GM21360 (cell line): ENCODE measurements at regions not wholly inside any gene's neighbourhood (a gene's known extent, or its start where the extent isn't known, plus 50 kb on each side); places are given as distances from the start of the nearest gene placed in this dataset.

Experiments
- ATAC-seq: cut with Tn5 transposase; IDR thresholded peaks from one replicate; pipeline ENCODE4 v1.9.1; 2021; ENCODE audit warnings: mild to moderate bottlenecking, moderate library complexity; ENCODE audit not compliant: unreplicated experiment

DNA sequence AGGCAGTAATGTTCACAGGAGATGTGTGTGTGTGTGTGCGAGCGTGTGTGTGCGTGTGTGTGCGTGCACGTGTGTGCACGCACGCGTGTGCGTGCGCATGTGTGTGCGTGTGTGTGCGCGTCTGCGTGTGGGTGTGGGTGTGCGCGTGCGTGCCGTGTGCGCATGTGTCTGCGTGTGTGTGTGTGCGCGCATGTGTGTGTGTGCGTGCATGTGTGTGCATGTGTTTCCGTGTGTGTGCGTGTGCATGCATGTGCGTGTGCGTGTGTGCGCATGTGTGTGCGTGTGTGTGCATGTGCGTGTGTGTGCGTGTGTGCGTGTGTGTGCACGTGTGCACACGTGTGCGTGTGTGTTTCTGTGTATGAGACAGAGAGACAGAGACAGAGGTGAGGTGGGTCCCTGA, 136.0 kb upstream of the CST7 start:
- no peak for ATAC-seq

DNA sequence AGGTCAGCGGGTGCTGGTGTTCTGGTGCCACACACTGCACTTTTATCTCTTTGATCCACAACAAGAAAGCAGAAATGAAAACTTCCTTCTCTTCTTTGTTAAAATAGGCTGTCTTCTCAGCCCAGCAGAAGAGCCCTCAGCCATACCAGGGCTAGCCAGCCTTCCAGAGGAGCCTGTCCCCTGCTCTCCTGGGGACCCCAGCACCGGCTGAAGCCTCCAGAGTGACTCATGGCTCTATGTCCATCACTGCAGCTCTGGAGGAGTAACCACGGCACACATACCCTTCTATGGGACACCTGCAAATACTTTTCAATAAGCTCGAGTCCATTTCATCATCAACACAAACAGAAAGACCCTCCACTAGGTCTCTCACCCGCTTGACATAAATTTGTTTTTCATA, 135.6 kb upstream of the CST7 start:
- ATAC-seq: no peak

DNA sequence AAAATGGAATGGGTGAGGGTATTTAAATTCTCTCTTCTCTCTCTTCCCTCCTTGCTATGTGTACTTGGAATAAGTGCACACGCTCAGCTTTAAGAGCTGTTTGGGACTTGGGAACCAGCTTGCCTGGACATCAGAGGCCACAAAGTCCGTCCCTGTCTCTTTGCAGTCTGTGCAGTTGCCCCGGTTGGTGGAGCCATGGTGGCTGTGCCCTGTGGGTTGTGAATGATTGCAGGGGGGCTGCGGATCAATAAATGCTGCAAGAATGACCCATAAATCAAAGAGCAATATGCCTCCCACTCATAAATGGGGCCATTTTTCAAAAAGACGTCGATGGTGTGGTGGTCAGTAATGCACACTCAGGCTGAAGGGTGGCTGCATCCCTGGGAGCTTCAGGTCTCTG, 135.1 kb upstream of the CST7 start:
- no peak for ATAC-seq

DNA sequence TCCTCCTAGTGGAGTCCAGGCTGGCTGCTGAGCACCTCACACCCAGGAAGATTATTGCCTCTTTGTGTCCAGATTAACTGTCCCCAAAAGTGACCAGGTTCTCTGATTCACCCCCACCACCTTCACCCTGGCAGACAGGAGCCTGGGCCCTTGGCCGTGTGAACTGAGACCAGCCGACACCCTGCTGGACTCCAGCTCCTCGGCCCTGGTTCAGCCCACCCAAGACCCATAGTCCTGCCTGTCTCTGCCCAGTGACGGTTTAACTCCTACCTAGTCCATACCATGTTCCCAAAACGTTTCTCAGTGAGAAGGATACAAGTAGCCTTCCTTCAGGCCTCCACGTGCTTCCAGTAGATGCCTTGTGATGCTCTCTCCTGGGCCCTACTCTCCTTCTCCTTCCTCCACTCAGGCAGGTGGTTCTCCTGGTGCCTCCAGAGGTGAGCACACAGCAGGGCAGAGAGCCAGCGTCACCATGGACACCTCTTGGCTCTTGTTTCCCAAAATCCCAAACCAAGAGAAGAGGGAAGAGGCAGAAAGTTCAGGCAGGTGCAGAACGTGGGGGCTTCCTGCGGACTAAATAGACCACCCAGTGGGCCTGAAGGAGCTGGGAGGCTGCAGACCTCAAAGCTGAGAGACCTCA, 134.4 kb upstream of the CST7 start:
- no peak for ATAC-seq

DNA sequence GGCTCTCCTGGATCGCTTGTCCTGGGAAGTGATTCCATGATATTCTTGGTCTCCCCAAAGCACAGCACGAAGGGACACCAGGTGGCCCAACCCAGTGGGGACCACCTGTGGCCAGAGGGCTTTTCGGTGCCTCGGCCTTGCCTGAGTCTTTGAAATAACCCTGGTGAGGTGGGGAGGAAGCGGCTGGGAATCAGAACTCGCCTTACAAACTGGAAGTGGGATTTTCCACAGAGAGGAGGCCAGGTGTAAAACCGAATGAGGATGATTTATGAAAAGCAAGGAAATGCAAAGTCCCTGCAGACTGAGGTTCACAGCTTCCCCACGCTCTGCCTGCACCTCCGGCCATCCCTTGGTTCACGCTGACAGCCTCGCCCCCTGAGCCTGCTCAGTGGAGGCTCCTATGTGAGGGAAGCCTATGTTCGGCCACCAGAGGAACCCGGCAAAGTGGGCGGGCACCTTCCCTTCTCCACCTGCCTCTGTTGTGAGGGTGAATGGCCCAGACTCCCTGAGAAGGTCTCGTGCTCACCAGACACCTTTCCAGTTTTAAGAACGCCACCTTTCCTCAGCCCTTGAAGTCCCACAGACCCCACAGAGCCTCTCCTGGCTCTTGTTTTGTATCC, 133.8 kb upstream of the CST7 start:
- ATAC-seq: no peak

DNA sequence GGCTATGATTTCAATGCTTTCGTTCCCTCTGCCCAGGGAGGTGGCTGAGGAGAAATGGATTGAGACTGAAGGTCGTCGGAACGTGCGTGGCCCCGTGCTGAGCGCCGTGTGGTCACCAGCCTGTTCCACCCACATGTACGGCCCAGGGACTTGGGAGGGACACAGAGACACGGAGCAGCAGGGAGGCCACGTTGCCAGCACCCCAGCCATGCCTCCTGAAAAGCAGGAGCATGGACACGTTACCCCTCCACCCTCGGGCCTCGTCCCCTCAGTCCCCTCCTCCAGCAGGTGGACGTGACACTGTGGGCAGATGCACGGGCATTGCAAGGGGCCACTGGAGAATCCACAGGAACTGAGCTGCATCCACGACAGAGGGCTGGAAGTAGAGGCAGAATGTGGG, 133.1 kb upstream of the CST7 start:
- no peak for ATAC-seq

DNA sequence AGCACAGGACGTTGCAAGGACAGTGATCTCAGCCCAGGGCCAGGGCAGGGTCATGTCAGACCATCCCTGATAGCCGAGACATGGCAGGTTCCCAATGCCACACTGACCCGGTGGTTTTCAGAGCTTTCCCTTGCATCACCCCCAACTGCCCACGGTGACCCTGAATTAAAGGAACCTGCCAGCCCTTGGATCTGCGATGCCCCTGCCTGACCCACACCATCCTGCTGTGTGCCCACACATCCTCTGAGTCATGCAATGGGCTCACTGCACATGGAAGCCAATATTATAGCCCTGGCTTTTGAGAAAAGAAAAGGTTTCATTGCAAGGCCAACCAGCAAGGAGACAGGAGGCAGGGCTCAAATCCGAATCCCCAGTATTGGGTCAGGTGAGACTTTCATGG, 132.6 kb upstream of the CST7 start:
- ATAC-seq: no peak

DNA sequence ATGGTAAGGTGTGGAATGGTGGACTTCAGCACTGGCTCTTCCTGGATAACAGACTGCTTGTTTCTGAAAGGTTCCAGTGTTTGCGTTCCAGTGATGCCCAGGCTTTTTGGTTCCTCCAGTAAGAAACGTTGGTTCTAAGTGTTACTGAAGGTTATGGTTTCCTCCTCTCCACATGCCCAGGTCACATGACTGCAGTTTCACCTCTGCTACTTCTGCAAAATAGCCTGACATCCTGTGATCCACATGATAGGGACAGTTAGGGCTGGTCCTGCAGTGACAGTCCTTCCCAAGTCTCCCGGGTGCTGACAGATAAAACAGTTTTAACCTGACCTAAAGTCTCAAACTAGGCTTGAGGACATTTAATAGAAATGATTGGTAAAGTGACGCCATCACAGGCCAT, 132.2 kb upstream of the CST7 start:
- no peak for ATAC-seq

DNA sequence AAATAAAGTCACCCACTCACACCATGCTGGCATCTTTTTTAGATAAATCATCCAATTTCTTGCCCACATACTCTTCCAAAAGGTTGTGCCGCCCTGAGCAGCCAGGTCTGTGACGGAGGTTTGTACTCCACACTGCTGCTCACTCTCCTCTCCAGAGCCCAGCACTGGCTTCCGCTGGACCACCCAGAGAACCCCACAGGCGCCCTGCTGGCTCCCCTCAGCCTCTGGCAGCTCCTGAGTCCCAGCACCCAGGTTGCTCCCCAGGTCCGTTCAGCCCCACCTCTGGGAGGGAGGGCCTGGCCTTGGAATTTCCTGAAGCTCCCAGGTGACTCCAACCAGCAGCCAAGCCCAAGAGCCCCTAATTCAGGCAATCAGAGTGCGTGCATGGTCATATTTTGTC, 131.7 kb upstream of the CST7 start:
- ATAC-seq: no peak

DNA sequence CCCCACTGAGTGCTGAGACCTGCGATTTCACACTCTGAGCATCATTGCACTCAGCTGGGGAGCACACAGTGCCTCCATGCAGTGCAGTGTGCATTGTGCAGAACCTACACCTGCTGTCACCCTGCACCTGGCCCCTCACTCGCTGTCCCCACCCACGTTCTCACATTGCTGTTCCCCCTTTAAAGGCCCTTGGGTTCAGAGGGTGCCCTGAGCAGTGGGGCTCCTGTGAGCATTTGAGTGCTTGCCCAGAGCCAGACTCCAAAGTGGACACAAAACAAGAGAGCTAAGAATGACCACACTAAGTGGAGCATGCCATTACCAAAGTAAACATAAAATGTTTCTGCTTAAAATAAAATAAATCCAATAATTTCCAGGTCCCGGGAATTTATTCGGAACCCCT, 131.0 kb upstream of the CST7 start:
- ATAC-seq: no peak

DNA sequence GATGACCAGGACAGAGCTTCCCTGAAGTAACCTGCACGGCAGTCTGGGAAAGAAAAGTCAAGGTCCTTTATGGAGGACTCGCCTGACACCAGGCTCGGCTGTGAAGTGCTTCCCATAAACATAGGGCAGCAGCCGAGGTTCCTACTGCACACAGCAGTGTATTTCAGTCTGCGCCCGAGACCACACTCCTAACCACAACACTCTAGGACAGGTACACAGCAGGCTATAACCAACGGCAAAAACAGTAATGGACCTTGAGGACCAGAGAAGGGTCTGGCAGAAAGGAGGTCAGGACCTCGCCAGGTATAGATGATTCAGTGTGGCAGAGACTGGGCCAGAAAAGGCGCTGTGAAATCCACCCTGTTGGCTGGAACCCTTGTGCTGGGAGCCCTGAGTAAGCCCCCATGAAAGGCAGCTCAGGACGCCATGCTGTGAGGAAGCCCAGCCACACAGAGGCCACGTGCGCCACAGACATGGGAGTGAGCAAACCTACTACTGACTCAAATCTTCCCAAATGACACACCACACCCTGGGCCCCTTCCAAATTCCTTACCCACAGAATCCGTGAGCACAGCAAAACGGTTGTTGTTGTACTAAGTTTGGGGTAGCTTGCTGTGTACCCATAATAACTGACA, 129.6 kb upstream of the CST7 start:
- ATAC-seq: no peak

DNA sequence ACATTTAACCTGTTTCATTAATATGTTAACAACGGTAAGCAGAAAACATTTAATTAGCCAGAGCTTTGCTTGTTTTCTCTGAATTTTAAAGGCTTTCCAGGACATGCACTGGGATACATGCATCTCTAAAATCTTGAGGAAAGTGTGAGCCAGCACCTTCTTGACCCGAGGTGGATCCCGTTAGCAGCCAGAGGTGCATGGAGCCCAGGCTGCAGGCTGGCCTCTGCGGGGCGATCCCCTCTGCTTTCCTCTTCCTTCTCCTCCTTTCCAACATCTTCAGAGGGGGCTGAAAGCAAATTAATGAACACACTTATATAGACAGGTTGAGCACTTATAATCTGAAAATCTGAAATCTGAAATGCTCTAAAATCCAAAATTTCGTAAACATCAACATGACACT, 128.7 kb upstream of the CST7 start:
- ATAC-seq: no peak

DNA sequence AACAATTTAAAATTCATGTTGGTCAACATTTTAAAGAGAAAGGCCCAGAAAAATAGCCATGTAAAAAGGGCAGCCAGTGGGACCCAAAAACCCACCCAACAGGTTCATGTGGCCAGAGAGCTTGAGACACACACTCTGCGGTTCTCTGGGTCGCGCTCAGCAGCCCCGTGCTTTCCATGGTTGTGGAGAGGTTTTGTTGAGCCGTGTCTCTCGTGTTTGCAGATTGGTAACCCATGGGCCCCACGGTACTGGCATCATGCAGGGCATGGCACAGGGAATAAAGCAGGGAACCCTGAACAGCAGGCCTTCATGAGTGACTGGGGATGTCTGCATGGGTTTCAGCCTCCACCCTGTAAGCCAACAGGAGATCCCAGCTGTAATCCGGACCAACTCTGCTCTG, 127.7 kb upstream of the CST7 start:
- no peak for ATAC-seq

DNA sequence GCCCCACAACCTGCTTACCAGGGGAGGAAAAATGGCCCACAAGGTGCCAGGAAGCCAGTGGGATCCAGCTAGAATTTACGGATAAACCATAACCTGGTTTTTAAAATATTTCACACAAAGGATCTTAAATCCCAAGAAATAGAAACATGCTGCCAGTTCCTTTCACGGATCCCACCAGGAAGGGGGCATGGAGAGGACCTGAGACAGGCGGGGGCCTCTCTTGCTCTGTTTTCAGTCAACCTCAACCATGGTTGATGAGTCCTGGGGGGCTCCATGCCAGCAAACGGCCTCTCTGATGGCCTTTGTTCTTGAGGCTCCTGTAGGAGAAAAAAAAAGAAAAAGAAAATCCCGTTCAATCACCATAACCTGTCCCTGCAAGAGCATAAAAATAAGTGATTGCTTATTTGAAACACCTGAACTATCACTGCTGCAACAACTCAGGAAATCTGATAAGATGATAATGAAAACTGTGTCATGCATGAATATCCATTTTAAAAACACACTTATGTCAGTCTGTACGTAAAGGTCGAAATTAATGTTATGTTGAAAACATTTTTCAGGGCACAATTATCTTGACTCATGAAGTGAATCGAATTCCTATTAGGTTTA, 125.8 kb upstream of the CST7 start:
- no peak for ATAC-seq

DNA sequence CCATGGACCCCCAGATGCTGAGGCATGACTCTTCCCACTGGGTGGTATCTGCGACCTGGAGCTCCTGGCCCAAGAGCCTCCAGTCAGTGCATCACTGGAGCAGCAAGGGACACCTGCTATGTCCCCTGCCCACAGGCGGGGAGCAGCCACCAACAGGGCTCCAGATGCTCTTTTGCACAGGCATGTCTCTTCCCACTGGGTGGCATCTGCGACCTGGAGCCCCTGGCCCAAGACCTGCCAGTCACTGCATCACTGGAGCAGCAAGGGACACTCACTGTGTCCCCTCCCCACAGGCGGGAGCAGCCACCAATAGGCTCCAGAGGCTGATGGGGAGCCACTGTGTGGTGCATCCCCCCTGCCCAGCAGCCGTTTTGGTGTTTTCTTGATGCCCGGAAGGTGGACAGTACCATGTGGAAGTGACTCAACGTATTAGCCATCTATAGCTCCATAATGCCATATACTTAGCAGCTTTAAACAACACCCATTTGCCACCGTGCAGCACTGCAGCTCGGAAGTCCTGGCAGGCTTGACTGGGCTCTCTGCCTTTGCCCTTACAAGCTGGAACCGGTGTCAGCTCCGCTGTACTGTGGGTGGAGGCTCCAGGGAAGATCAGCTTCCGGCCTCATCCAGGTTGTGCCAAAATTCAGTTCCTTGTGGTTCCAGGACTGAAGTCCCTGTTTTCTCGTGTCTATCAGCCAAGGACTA, 124.9 kb upstream of the CST7 start:
- no peak for ATAC-seq

DNA sequence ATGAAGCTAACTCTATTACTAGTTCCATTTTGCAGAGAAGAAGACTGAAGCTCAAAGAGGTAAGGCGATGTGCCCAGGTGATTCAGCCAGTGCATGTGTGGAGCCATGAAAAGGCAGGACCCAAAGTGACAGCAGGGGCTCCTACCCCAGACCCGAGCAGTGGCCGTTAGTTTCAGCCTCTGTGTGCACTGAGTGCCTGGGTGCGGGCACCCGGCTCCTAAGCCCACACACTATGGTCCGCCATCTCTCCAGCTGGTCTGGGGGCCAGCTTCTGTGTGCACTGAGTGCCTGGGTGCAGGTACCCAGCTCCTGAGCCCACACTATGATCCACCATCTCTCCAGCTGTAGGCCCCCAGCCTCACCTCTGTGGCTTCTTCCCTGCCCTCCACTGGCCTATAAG, 123.5 kb upstream of the CST7 start:
- no peak for ATAC-seq

DNA sequence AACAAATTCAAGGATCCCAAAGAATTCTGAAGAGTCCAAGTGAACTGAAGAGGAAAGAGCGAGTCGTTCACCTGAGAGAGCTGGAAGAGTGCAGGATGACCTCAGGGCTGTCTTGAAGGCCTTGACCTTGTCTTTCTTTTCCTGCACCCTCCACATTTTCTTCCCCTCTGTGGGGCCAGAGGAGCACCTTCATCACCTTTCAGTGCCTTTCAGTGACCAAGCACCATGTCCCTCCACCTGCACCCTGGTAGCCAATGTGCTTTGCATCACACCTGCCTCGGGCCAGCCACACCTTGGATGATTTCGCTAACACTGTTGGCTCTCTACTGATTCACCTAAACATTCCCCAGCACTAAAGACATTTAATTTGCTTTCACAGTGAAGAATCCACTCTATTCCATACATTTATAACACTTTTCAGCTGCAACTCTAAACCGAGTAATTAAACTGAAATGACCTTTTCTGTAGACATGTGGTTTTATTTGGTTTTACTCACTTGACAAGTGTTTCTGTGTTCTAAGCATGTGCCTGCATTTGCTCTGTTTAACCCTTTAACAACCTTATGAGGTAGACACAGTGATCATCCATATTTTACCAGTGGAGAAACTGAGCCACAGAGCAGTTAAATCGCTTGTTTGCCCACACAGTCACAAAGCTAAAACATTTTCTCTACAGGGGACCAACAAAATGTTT, 121.3 kb upstream of the CST7 start:
- no peak for ATAC-seq

DNA sequence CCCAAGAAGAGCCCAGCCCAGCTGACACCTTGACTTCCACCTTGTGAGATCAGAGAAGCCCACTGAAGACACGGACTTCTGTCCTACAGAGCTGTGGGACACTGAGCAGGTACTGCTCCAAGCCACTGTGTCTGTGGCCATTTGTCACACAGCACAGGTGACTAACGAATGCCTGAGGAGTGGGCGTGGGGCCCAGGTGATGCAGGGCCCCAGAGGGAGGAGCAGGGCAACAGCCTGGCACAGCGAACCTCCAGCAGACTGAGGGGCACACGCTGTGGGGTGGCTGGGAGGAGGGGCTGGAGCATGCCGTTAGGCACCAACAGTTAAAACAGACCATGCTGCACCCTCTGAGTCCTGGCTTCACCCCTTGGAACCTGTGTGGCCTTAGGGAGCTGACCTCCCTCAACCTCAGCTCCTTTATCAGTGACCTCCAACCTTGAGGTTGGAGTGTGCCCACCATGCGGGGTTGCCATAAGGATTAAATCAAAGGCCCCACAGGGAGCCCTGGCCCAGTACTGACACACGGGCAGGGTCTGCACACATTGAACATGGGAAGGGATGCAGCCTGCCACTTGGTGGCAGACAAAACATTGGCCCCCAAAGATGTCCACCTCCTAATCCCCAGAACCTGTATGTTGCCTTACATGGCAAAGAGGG, 119.9 kb upstream of the CST7 start:
- ATAC-seq: no peak

DNA sequence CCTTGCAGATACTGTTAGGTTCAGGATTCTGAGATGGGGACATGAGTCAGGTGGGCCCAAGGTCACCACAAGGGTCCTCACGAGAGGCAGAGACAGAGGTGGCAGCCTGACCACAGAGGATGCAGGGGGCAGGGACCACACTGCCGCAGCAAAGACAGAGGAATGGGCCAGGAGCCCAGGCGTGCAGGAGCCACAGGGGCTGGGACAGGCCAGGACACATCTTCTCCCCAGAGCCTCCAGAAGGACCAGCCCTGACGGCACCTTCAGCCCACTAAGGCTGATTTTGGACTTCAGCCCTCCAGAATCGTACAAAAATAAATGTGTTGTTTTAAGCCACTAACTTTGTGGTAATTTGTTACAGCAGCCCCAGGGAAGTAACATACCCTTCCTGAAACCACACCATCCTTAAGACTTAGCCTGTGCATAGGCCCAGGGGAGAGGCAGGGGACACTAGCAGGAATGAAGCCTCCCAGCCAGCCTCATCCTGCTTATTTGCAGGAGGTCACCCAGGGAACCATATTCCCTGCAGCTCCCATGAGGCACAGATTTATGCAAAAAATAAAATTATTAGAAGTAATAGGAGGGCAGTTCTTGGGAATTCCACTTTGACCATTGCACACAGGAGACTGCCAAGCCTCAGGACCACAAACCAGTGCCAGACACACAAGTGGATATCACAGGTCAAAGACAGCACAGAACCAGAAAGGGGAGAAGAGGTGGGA, 119.3 kb upstream of the CST7 start:
- no peak for ATAC-seq

DNA sequence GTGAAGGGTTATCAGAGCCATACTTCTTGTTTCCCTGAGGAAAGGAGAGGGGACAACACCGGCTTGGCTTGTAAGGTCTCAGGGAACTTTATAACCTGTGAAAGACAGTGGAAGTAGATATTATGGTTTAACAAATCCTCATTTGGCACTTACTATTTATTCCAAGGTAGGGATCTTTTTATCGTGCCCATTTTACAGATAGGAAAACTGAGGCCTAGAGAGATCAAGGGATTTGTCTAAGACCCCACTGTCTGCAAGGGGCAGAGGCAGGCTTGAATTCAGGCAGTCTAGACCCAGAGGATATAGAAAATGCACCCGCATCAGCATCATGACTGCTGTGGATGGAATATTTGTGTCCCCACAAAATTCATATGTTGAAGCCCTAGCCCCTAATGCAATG, 118.4 kb upstream of the CST7 start:
- ATAC-seq: no peak
